Pons (tissue), 1 donor: ENCODE measurements at regions not wholly inside any gene's neighbourhood (a gene's known extent, or its start where the extent isn't known, plus 50 kb on each side); places are given as distances from the start of the nearest gene placed in this dataset.
A peak's percentile ranks its signal among the peaks of the same experiment; 100 is the strongest.

Experiments used
- DNase-seq: peaks from one replicate; pipeline ENCODE4 v3.0.0-alpha.2; 2016; ENCODE audit warnings: low spot score

- DNase-seq = no peak
Observed at GRCh38 chr1:29671446-29672356, 435.4 kb downstream of the PTPRU start.

- DNase-seq = no peak
Observed at GRCh38 chr1:29670752-29671151, 434.4 kb downstream of the PTPRU start.

GRCh38 chr1:29669912-29670311, 433.6 kb downstream of the PTPRU start:
- DNase-seq = no peak

- DNase-seq = no peak
Observed at GRCh38 chr1:29669158-29669871, 433.0 kb downstream of the PTPRU start.

- DNase-seq = no peak
Observed at GRCh38 chr1:29668551-29669157, 432.3 kb downstream of the PTPRU start.

GRCh38 chr1:29667951-29668350, 431.6 kb downstream of the PTPRU start:
- DNase-seq = no peak

GRCh38 chr1:29664711-29665110, 428.4 kb downstream of the PTPRU start:
- DNase-seq = no peak

- DNase-seq = no peak
Observed at GRCh38 chr1:29658688-29659087, 422.4 kb downstream of the PTPRU start.

- DNase-seq = no peak
Observed at GRCh38 chr1:29657816-29658215, 421.5 kb downstream of the PTPRU start.

GRCh38 chr1:29655945-29656850, 419.9 kb downstream of the PTPRU start:
- no peak for DNase-seq

GRCh38 chr1:29655145-29655544, 418.8 kb downstream of the PTPRU start:
- no peak for DNase-seq

GRCh38 chr1:29653886-29654450, 417.6 kb downstream of the PTPRU start:
- no peak for DNase-seq

- no peak for DNase-seq
Observed at GRCh38 chr1:29653034-29653810, 416.9 kb downstream of the PTPRU start.

GRCh38 chr1:29651684-29652665, 415.7 kb downstream of the PTPRU start:
- DNase-seq = no peak

- no peak for DNase-seq
Observed at GRCh38 chr1:29651246-29651645, 414.9 kb downstream of the PTPRU start.

- DNase-seq = no peak
Observed at GRCh38 chr1:29650476-29650875, 414.2 kb downstream of the PTPRU start.

GRCh38 chr1:29650041-29650400, 413.7 kb downstream of the PTPRU start:
- DNase-seq = no peak

GRCh38 chr1:29649189-29650040, 413.1 kb downstream of the PTPRU start:
- peak; percentile 5 for DNase-seq

GRCh38 chr1:29648798-29649188, 412.5 kb downstream of the PTPRU start:
- DNase-seq = no peak
